HEK293 (cell line): ENCODE measurements at regions not wholly inside any gene's neighbourhood (a gene's known extent, or its start where the extent isn't known, plus 50 kb on each side); places are given as distances from the start of the nearest gene placed in this dataset.
"Not testable (repeated sequence)": the region's sequence is repeated elsewhere in the genome, so short reads cannot be mapped to it uniquely, and the experiment has no call there.

Source experiments
- CTCF ChIA-PET: fragments of 350-600 bp; formaldehyde crosslinking; extraction: SDS; loops from one replicate; lab custom pipeline; 2021; ENCODE audit warnings: antibody characterized with exemption; lab: Yijun Ruan, JAX
- POLR2A ChIA-PET: fragments of 300-600 bp; formaldehyde crosslinking; extraction: SDS; loops from one replicate; lab custom pipeline; 2020; ENCODE audit warnings: antibody characterized with exemption, inconsistent platforms; lab: Yijun Ruan, JAX
- H3K27ac ChIP-seq: fragments of 200-500 bp; sonication (Bioruptor generic); 2 replicates; pipeline ENCODE4 v1.5.1; 2014; ENCODE audit warnings: low read depth, low read length, control low read depth, inconsistent platforms; ENCODE audit errors: extremely low read depth
- H3K36me3 ChIP-seq, 2 experiments: fragments of 200-500 bp in 1 of 2; sonication (Bioruptor generic) in 1 of 2; 1 replicate in 1 of 2; 2 replicates in 1 of 2; pipeline ENCODE4 v1.5.1; 2014 to 2017; ENCODE audit warnings: inconsistent platforms in 2 of 2, low read length in 2 of 2; ENCODE audit not compliant: control insufficient read depth in 2 of 2, insufficient read depth in 1 of 2
- H3K4me1 ChIP-seq: fragments of 200-500 bp; sonication (Bioruptor generic); 2 replicates; pipeline ENCODE4 v1.5.1; 2014; ENCODE audit warnings: mild to moderate bottlenecking, low read length, inconsistent platforms; ENCODE audit not compliant: control insufficient read depth, insufficient read depth
- H3K4me3 ChIP-seq: 2 replicates; pipeline ENCODE4 v1.5.1; 2011; ENCODE audit warnings: low read depth, mild to moderate bottlenecking, control low read depth, low read length, moderate library complexity
- H3K9me3 ChIP-seq: fragments of 200-500 bp; sonication (Bioruptor generic); 2 replicates; pipeline ENCODE4 v1.5.1; 2014; ENCODE audit warnings: low read depth, low read length, inconsistent platforms; ENCODE audit not compliant: control insufficient read depth, insufficient read depth
- AEBP2 ChIP-seq: fragments of 450-650 bp; formaldehyde crosslinking; IDR thresholded peaks from 2 replicates; pipeline ENCODE4 v1.5.1; 2016; ENCODE audit warnings: missing biosample characterization, missing genetic modification characterization, borderline replicate concordance
- EGR2 ChIP-seq: fragments of 450-650 bp; formaldehyde crosslinking; IDR thresholded peaks from 2 replicates; pipeline ENCODE4 v1.5.1; 2016; ENCODE audit warnings: low read depth, missing biosample characterization, missing genetic modification characterization
- GFI1B ChIP-seq: fragments of 450-650 bp; formaldehyde crosslinking; IDR thresholded peaks from 2 replicates; pipeline ENCODE4 v1.5.1; 2016; ENCODE audit warnings: missing biosample characterization, missing genetic modification characterization
- GLI4 ChIP-seq: fragments of 450-650 bp; formaldehyde crosslinking; IDR thresholded peaks from 2 replicates; pipeline ENCODE4 v1.5.1; 2016; ENCODE audit warnings: missing biosample characterization, missing genetic modification characterization
- HIC1 ChIP-seq: fragments of 450-650 bp; formaldehyde crosslinking; IDR thresholded peaks from 2 replicates; pipeline ENCODE4 v1.5.1; 2016; ENCODE audit warnings: missing biosample characterization, missing genetic modification characterization
- HOXC10 ChIP-seq: sonication (generic); formaldehyde crosslinking; IDR thresholded peaks from 2 replicates; pipeline ENCODE4 v1.8.1; 2023; ENCODE audit warnings: mild to moderate bottlenecking, missing genetic modification reagents
- IKZF3 ChIP-seq: fragments of 450-650 bp; IDR thresholded peaks from 2 replicates; pipeline ENCODE4 v1.5.0; 2018; ENCODE audit warnings: missing biosample characterization, mild to moderate bottlenecking, missing genetic modification characterization, moderate library complexity
- KLF1 ChIP-seq: fragments of 450-650 bp; formaldehyde crosslinking; IDR thresholded peaks from 2 replicates; pipeline ENCODE4 v1.5.1; 2016; ENCODE audit warnings: missing biosample characterization, missing genetic modification characterization
- SCRT2 ChIP-seq: fragments of 450-650 bp; formaldehyde crosslinking; IDR thresholded peaks from 2 replicates; pipeline ENCODE4 v1.5.1; 2016; ENCODE audit warnings: missing biosample characterization, missing genetic modification characterization
- TCF7L2 ChIP-seq: IDR thresholded peaks from 2 replicates; pipeline ENCODE4 v1.6.1; 2011; ENCODE audit warnings: low read depth, mild to moderate bottlenecking, inconsistent platforms, low read length, moderate library complexity, borderline replicate concordance
- ZBTB20 ChIP-seq: fragments of 450-650 bp; formaldehyde crosslinking; IDR thresholded peaks from 2 replicates; pipeline ENCODE4 v1.5.1; 2016; ENCODE audit warnings: missing biosample characterization, missing genetic modification characterization
- ZBTB21 ChIP-seq: fragments of 450-650 bp; formaldehyde crosslinking; IDR thresholded peaks from 2 replicates; pipeline ENCODE4 v1.5.1; 2017; ENCODE audit warnings: missing biosample characterization, missing genetic modification characterization
- ZFP3 ChIP-seq: fragments of 450-650 bp; formaldehyde crosslinking; IDR thresholded peaks from 2 replicates; pipeline ENCODE4 v1.5.1; 2016; ENCODE audit warnings: low read depth, missing biosample characterization, missing genetic modification characterization
- ZFP69B ChIP-seq: fragments of 450-650 bp; formaldehyde crosslinking; IDR thresholded peaks from 2 replicates; pipeline ENCODE4 v1.5.1; 2016; ENCODE audit warnings: missing biosample characterization, missing genetic modification characterization
- ZNF121 ChIP-seq: fragments of 450-650 bp; formaldehyde crosslinking; IDR thresholded peaks from 2 replicates; pipeline ENCODE4 v1.5.1; 2016; ENCODE audit warnings: missing biosample characterization, missing genetic modification characterization
- ZNF132 ChIP-seq: fragments of 450-650 bp; formaldehyde crosslinking; IDR thresholded peaks from 2 replicates; pipeline ENCODE4 v1.5.1; 2017; ENCODE audit warnings: missing biosample characterization, missing genetic modification characterization, borderline replicate concordance
- ZNF292 ChIP-seq: fragments of 450-650 bp; formaldehyde crosslinking; IDR thresholded peaks from 2 replicates; pipeline ENCODE4 v1.5.1; 2016; ENCODE audit warnings: low read depth, missing biosample characterization, missing genetic modification characterization, borderline replicate concordance
- ZNF302 ChIP-seq: fragments of 450-650 bp; formaldehyde crosslinking; IDR thresholded peaks from 2 replicates; pipeline ENCODE4 v1.5.1; 2016; ENCODE audit warnings: missing biosample characterization, missing genetic modification characterization, low read depth
- ZNF350 ChIP-seq: fragments of 450-650 bp; formaldehyde crosslinking; IDR thresholded peaks from 2 replicates; pipeline ENCODE4 v1.5.0; 2017; ENCODE audit warnings: missing biosample characterization, mild to moderate bottlenecking, missing genetic modification characterization
- ZNF394 ChIP-seq: fragments of 450-650 bp; formaldehyde crosslinking; IDR thresholded peaks from 2 replicates; pipeline ENCODE4 v1.5.1; 2016; ENCODE audit warnings: missing biosample characterization, missing genetic modification characterization, mild to moderate bottlenecking, moderate library complexity, borderline replicate concordance
- ZNF473 ChIP-seq: fragments of 450-650 bp; formaldehyde crosslinking; IDR thresholded peaks from 2 replicates; pipeline ENCODE4 v1.5.1; 2017; ENCODE audit warnings: missing biosample characterization, missing genetic modification characterization
- ZNF530 ChIP-seq: fragments of 450-650 bp; formaldehyde crosslinking; IDR thresholded peaks from 2 replicates; pipeline ENCODE4 v1.5.1; 2016; ENCODE audit warnings: low read depth, missing biosample characterization, missing genetic modification characterization
- ZNF548 ChIP-seq: fragments of 450-650 bp; formaldehyde crosslinking; IDR thresholded peaks from 2 replicates; pipeline ENCODE4 v1.5.1; 2016; ENCODE audit warnings: missing biosample characterization, missing genetic modification characterization
- ZNF600 ChIP-seq: fragments of 450-650 bp; formaldehyde crosslinking; IDR thresholded peaks from 2 replicates; pipeline ENCODE4 v1.5.1; 2016; ENCODE audit warnings: missing biosample characterization, missing genetic modification characterization
- ZNF623 ChIP-seq: fragments of 450-650 bp; formaldehyde crosslinking; IDR thresholded peaks from 2 replicates; pipeline ENCODE4 v1.5.1; 2016; ENCODE audit warnings: missing biosample characterization, missing genetic modification characterization
- ZNF624 ChIP-seq: fragments of 450-650 bp; formaldehyde crosslinking; IDR thresholded peaks from 2 replicates; pipeline ENCODE4 v1.5.1; 2017; ENCODE audit warnings: missing biosample characterization, missing genetic modification characterization
- ZNF639 ChIP-seq: fragments of 450-650 bp; formaldehyde crosslinking; IDR thresholded peaks from 2 replicates; pipeline ENCODE4 v1.5.1; 2016; ENCODE audit warnings: missing biosample characterization, missing genetic modification characterization
- ZNF792 ChIP-seq: fragments of 450-650 bp; formaldehyde crosslinking; IDR thresholded peaks from 2 replicates; pipeline ENCODE4 v1.5.1; 2016; ENCODE audit warnings: missing biosample characterization, missing genetic modification characterization
- ZSCAN30 ChIP-seq: fragments of 450-650 bp; IDR thresholded peaks from 2 replicates; pipeline ENCODE4 v1.5.1; 2018; ENCODE audit warnings: missing biosample characterization, mild to moderate bottlenecking, missing genetic modification characterization, moderate library complexity

GRCh38 chr2:185522472-185522871 is 216.1 kb upstream of the FSIP2 start:
- ChIA-PET POLR2A (no interaction called here), CTCF (no interaction called here)
- H3K4me1 ChIP-seq, result no peaks in the 10 kb centered on the region
- no peak overlapping the region for H3K4me3 ChIP-seq
- no peaks in the 10 kb centered on the region for H3K36me3 ChIP-seq
- no peaks in the 10 kb centered on the region for H3K9me3 ChIP-seq
- no peak overlapping the region for H3K27ac ChIP-seq
- TF ChIP-seq SCRT2 (tag by site-specific recombination), result no peak
- no peak for TF ChIP-seq ZNF394 (tag by site-specific recombination)
- TF ChIP-seq ZSCAN30 (tag by site-specific recombination), result no peak
- no peak for TF ChIP-seq ZNF350 (tag by site-specific recombination)
- no peak for TF ChIP-seq HOXC10 (CRISPR knock-in tag)
- no peak for TF ChIP-seq ZNF639 (tag by site-specific recombination)
- no peak for TF ChIP-seq ZNF292
- TF ChIP-seq EGR2, result no peak
- TF ChIP-seq ZFP3 (tag by site-specific recombination), result no peak
- no peak for TF ChIP-seq ZFP69B (tag by site-specific recombination)
- TF ChIP-seq GLI4 (tag by site-specific recombination), result no peak
- TF ChIP-seq ZNF121 (tag by site-specific recombination), result no peak
- no peak for TF ChIP-seq ZNF623 (tag by site-specific recombination)
- TF ChIP-seq ZNF473, result no peak
- TF ChIP-seq GFI1B (tag by site-specific recombination), result no peak
- no peak for TF ChIP-seq ZNF132
- no peak for TF ChIP-seq AEBP2 (tag by site-specific recombination)
- no peak for TF ChIP-seq IKZF3 (tag by site-specific recombination)

- H3K4me3 ChIP-seq, H3K4me1 ChIP-seq, H3K36me3 ChIP-seq, POLR2A ChIA-PET, H3K9me3 ChIP-seq, H3K27ac ChIP-seq, CTCF ChIA-PET: not testable (repeated sequence)
Measured at GRCh38 chr2:185524242-185524641, 214.4 kb upstream of the FSIP2 start.

- POLR2A ChIA-PET, result no interaction called here
- TF ChIP-seq ZNF624 (tag by site-specific recombination) (no peak), ZNF530 (no peak), ZBTB21 (no peak), KLF1 (tag by site-specific recombination) (no peak), AEBP2 (tag by site-specific recombination) (no peak), ZNF623 (tag by site-specific recombination) (no peak), ZBTB20 (tag by site-specific recombination) (no peak), ZNF302 (tag by site-specific recombination) (no peak), ZNF600 (tag by site-specific recombination) (no peak), HIC1 (tag by site-specific recombination) (no peak), TCF7L2 (no peak), ZNF548 (no peak), ZNF792 (tag by site-specific recombination) (no peak)
Measured at GRCh38 chr2:185526161-185526560, 212.4 kb upstream of the FSIP2 start.

More at GRCh38 chr2:185526161-185526560, 212.4 kb upstream of the FSIP2 start:
- H3K4me3 ChIP-seq, result no peak overlapping the region
- H3K9me3 ChIP-seq, result no peaks in the 10 kb centered on the region
- CTCF ChIA-PET, result no interaction called here
- H3K27ac ChIP-seq, result no peak overlapping the region
- no peaks in the 10 kb centered on the region for H3K4me1 ChIP-seq
- no peaks in the 10 kb centered on the region for H3K36me3 ChIP-seq
